OCI-LY1 (cell line): ENCODE measurements at regions not wholly inside any gene's neighbourhood (a gene's known extent, or its start where the extent isn't known, plus 50 kb on each side); places are given as distances from the start of the nearest gene placed in this dataset.

Experiments
- H2AFZ ChIP-seq: fragments of 200-600 bp; sonication (generic), shearing (Covaris generic); 2 replicates; pipeline ENCODE4 v1.6.0; 2014; ENCODE audit warnings: antibody characterized with exemption, mild to moderate bottlenecking, low read length
- H3F3A ChIP-seq: fragments of 200-600 bp; sonication (generic), shearing (Covaris generic); 2 replicates; pipeline ENCODE4 v1.6.0; 2014; ENCODE audit warnings: mild to moderate bottlenecking, antibody characterized with exemption, low read length, moderate library complexity; ENCODE audit not compliant: insufficient read depth
- H3K27ac ChIP-seq: fragments of 200-600 bp; sonication (generic); 2 replicates; pipeline ENCODE4 v1.5.1; 2014; ENCODE audit warnings: low read length, mixed run types, mild to moderate bottlenecking, low read depth; ENCODE audit not compliant: poor library complexity, severe bottlenecking
- H3K27me3 ChIP-seq: fragments of 200-600 bp; sonication (generic); 2 replicates; pipeline ENCODE4 v1.6.0; 2014; ENCODE audit warnings: antibody characterized with exemption, mild to moderate bottlenecking, low read length, moderate library complexity; ENCODE audit not compliant: insufficient read depth
- H3K36me3 ChIP-seq: fragments of 200-600 bp; sonication (generic); 2 replicates; pipeline ENCODE4 v1.6.1; 2014; ENCODE audit warnings: mild to moderate bottlenecking, antibody characterized with exemption, low read length, moderate library complexity, mixed read lengths; ENCODE audit not compliant: insufficient read depth
- H3K4me1 ChIP-seq: fragments of 200-600 bp; sonication (generic); 2 replicates; pipeline ENCODE4 v1.5.1; 2014; ENCODE audit warnings: mild to moderate bottlenecking, low read length, moderate library complexity; ENCODE audit not compliant: insufficient read depth, severe bottlenecking
- H3K4me2 ChIP-seq: fragments of 200-600 bp; sonication (generic), shearing (Covaris generic); 2 replicates; pipeline ENCODE4 v1.6.1; 2014; ENCODE audit warnings: low read length
- H3K4me3 ChIP-seq: fragments of 200-600 bp; sonication (generic); 2 replicates; pipeline ENCODE4 v1.5.1; 2014; ENCODE audit warnings: low read length, low read depth, mild to moderate bottlenecking, mixed read lengths; ENCODE audit not compliant: poor library complexity, severe bottlenecking
- H3K79me2 ChIP-seq: fragments of 200-600 bp; shearing (Covaris generic); 2 replicates; pipeline ENCODE4 v1.6.1; 2016; ENCODE audit warnings: mixed run types, low read length, mixed read lengths; ENCODE audit not compliant: insufficient read depth
- H3K9ac ChIP-seq: fragments of 200-600 bp; sonication (generic), shearing (Covaris generic); 2 replicates; pipeline ENCODE4 v1.6.1; 2014; ENCODE audit warnings: mild to moderate bottlenecking, low read length, mixed read lengths
- H3K9me2 ChIP-seq: fragments of 200-600 bp; sonication (generic), shearing (Covaris generic); 2 replicates; pipeline ENCODE4 v1.6.1; 2014; ENCODE audit warnings: low read depth, mild to moderate bottlenecking, low read length, mixed read lengths
- H3K9me3 ChIP-seq: fragments of 200-600 bp; shearing (Covaris generic); 2 replicates; pipeline ENCODE4 v1.6.1; 2014; ENCODE audit warnings: low read length, mixed read lengths
- H4K20me1 ChIP-seq: fragments of 200-600 bp; sonication (generic), shearing (Covaris generic); 2 replicates; pipeline ENCODE4 v1.6.0; 2016; ENCODE audit warnings: mild to moderate bottlenecking, low read length; ENCODE audit not compliant: insufficient read depth
- EZH2 ChIP-seq: fragments of 200-600 bp; sonication (generic), shearing (Covaris generic); IDR thresholded peaks from 2 replicates; pipeline ENCODE4 v1.8.0; 2017; ENCODE audit warnings: borderline replicate concordance, mixed run types, mild to moderate bottlenecking, antibody characterized with exemption, low read length, moderate library complexity, mixed read lengths
- TF ChIP-seq, protein P1 (sequence below): fragments of 200-600 bp; sonication (generic), shearing (Covaris generic); IDR thresholded peaks from 2 replicates; pipeline ENCODE4 v1.5.1; 2017; ENCODE audit warnings: mild to moderate bottlenecking, antibody characterized with exemption, low read length, moderate library complexity, mixed read lengths

GRCh38 chr4:126466848-126467247 is 1152.1 kb downstream of the FAT4 start:
- no peak overlapping the region for H2AFZ ChIP-seq
- TF ChIP-seq EZH2, result no peak
- TF ChIP-seq, protein P1, sequence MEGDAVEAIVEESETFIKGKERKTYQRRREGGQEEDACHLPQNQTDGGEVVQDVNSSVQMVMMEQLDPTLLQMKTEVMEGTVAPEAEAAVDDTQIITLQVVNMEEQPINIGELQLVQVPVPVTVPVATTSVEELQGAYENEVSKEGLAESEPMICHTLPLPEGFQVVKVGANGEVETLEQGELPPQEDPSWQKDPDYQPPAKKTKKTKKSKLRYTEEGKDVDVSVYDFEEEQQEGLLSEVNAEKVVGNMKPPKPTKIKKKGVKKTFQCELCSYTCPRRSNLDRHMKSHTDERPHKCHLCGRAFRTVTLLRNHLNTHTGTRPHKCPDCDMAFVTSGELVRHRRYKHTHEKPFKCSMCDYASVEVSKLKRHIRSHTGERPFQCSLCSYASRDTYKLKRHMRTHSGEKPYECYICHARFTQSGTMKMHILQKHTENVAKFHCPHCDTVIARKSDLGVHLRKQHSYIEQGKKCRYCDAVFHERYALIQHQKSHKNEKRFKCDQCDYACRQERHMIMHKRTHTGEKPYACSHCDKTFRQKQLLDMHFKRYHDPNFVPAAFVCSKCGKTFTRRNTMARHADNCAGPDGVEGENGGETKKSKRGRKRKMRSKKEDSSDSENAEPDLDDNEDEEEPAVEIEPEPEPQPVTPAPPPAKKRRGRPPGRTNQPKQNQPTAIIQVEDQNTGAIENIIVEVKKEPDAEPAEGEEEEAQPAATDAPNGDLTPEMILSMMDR, result no peak
- no peak overlapping the region for H3K9ac ChIP-seq
- H4K20me1 ChIP-seq, result no peaks in the 10 kb centered on the region
- no peak overlapping the region for H3K4me2 ChIP-seq
- no peaks in the 10 kb centered on the region for H3K9me2 ChIP-seq
- H3F3A ChIP-seq, result no peaks in the 10 kb centered on the region
- no peaks in the 10 kb centered on the region for H3K79me2 ChIP-seq
- no peaks in the 10 kb centered on the region for H3K36me3 ChIP-seq
- no peak overlapping the region for H3K27ac ChIP-seq
- no peak overlapping the region for H3K4me3 ChIP-seq
- H3K9me3 ChIP-seq, result no peaks in the 10 kb centered on the region
- no peaks in the 10 kb centered on the region for H3K27me3 ChIP-seq
- no peaks in the 10 kb centered on the region for H3K4me1 ChIP-seq

- H4K20me1 ChIP-seq, result no peaks in the 10 kb centered on the region
- H3K9me3 ChIP-seq, result no peaks in the 10 kb centered on the region
- no peaks in the 10 kb centered on the region for H3K27me3 ChIP-seq
- H3F3A ChIP-seq, result no peaks in the 10 kb centered on the region
- no peak overlapping the region for H3K4me2 ChIP-seq
- H3K79me2 ChIP-seq, result no peaks in the 10 kb centered on the region
- H3K27ac ChIP-seq, result no peak overlapping the region
- TF ChIP-seq EZH2, result no peak
- TF ChIP-seq, protein P1, result no peak
- no peaks in the 10 kb centered on the region for H3K36me3 ChIP-seq
- H2AFZ ChIP-seq, result no peak overlapping the region
- H3K4me3 ChIP-seq, result no peak overlapping the region
- no peaks in the 10 kb centered on the region for H3K9me2 ChIP-seq
- H3K9ac ChIP-seq, result no peak overlapping the region
- no peaks in the 10 kb centered on the region for H3K4me1 ChIP-seq
Observed at GRCh38 chr4:126468144-126468543, 1153.4 kb downstream of the FAT4 start.

DNA sequence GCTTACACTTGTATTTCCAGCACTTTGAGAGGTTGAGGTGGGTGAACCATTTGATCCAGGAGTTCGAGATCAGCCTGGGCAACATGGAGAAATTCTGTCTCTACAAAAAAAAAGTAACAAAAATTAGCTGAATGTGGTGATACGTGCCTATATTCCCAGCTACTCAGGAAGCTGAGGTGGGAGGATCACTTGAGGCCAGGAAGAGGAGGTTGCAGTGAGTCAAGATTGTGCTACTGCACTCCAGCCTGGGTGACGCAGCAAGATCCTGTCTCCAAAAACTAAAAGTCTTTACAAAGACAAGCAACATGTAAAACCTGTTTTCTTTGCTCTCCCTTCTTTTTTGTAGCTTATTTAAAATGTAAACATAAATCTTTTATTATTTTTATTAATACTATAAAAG is 1156.1 kb downstream of the FAT4 start:
- no peaks in the 10 kb centered on the region for H3K36me3 ChIP-seq
- H3K9me2 ChIP-seq, result no peaks in the 10 kb centered on the region
- no peak overlapping the region for H3K4me2 ChIP-seq
- no peaks in the 10 kb centered on the region for H4K20me1 ChIP-seq
- H3K4me3 ChIP-seq, result no peak overlapping the region
- H3K79me2 ChIP-seq, result no peaks in the 10 kb centered on the region
- H3K27ac ChIP-seq, result no peak overlapping the region
- H3K27me3 ChIP-seq, result no peaks in the 10 kb centered on the region
- H3F3A ChIP-seq, result no peaks in the 10 kb centered on the region
- no peaks in the 10 kb centered on the region for H3K9me3 ChIP-seq
- no peak overlapping the region for H2AFZ ChIP-seq
- no peak overlapping the region for H3K9ac ChIP-seq
- no peak for TF ChIP-seq EZH2
- TF ChIP-seq, protein P1, result no peak
- no peaks in the 10 kb centered on the region for H3K4me1 ChIP-seq
